CD4-positive, alpha-beta T cell treated with Interleukin-1 beta for 1 hour (primary cell): ENCODE measurements at regions not wholly inside any gene's neighbourhood (a gene's known extent, or its start where the extent isn't known, plus 50 kb on each side); places are given as distances from the start of the nearest gene placed in this dataset.
A peak's percentile ranks its signal among the peaks of the same experiment; 100 is the strongest.
"Not testable (repeated sequence)": the region's sequence is repeated elsewhere in the genome, so short reads cannot be mapped to it uniquely, and the experiment has no call there.

ENCODE experiments used
- DNase-seq, 2 donors: peaks; one replicate each; pipeline ENCODE4 v3.0.0-alpha.2; 2020 to 2022

GRCh38 chr2:55124682-55125081 lies 74.4 kb upstream of the RTN4 start:
- not testable (repeated sequence) for DNase-seq

- DNase-seq: no peak
Observed at GRCh38 chr2:55123851-55124269, 73.6 kb upstream of the RTN4 start.

- DNase-seq: no peak
Observed at GRCh38 chr2:55120634-55121359, 70.5 kb upstream of the RTN4 start.

DNA sequence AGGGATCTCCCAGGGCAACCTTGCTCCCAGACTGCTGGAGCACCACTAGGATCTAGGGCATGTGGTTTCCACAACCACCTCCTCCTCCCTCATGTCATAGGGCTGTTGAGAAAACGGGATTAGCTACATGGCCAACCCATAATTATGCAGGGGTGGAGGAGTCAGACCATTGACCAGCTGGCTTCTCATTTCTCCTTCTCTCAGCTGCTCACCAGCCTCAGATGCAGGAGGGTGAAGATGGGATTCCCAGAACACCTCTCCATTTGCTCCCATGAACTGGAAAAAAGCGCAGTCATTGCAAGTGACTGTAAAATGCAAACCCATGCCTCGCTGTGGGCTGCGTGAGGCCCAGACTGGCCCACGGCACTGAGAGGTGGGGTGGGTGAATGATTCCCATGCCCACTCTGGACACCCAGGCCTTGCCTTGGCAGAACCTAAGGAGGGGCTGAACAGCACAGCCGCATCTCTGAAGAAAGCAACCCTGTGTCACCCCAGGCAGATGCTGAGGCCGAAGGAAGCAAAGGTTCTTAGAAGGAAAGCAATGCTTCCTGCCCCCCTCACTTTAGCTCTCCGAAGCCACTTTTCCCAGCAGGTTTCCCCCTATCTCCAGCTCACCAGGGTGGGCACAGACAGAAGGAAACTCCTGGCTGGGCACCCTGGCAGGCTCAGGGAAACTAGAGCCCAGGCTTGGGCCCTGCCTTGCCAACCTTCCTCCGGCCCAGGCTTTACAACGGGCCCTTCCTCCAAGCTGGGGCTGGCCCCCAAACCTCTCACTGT lies 69.6 kb upstream of the RTN4 start:
- no peak for DNase-seq

- DNase-seq: no peak
Observed at GRCh38 chr2:55118643-55119083, 68.4 kb upstream of the RTN4 start.

DNA sequence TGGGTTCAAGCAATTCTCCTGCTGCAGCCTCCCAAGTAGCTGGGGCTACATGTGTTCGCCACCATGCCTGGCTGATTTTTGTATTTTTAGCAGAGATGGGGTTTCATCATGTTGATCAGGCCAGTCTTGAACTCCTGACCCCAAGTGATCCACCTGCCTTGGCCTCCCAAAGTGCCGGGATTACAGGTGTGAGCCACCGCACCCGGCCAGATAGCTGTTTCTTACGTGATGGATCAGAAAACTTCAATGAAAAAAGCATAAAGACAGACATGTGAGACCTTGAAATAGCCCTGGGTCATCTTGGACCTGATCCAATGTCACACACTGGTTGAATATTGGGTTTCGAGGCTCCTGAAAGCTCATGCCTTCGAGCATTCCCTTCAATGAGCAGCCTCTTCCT lies 66.7 kb upstream of the RTN4 start:
- no peak for DNase-seq

DNA sequence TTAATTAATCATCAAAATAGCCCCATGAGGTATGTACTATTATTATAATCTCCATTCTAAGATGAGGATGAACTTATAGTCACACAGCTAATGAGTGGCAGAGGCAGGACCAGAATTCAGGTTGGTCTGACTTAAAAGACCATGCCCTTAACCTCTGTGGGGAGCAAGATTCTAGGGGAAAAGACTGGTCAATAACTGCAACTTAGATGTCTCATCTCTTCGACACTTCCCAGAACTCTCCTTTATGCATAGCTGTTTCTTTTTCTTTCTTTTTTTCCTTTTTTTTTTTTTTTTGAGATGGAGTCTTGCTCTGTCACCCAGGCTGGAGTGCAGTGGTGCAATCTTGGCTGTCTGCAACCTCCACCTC lies 66.3 kb upstream of the RTN4 start:
- no peak for DNase-seq

DNA sequence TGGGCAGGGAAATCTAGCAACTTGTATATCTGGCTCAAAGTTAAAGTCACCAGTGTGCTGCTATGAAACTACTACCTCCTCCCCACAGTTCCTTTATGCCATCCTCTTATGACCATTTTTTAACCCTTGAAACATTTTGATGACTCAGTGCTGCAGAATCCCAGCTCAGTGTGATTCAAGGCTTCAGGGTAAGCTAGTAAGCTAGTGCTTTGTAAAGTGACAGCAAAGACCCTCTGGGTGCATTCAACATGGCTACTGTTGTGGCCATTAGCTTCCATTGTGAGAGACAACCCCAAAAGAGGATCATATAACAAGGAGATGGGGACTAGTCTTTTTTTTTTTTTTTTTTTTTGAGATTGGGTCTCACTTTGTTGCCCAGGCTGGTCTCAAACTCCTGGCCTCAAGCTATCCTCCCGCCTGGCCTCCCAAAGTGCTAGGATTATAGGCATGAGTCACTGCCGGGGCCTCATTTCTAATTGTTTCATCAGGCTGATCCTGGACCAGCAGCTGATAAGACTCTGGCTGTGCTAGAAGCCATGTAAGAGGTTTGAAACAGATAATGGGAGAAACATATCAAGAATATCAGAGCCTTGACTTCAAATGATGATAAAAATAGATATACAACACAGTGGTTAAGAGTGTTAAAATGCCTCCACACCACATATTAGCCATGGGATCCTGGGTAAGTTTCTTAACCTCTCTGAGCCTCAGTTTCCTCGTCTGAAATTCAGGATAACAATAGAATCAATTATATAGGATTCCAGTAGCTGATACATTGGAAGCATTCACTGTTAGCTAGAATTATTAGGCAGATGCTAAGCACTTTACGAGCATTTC lies 65.7 kb upstream of the RTN4 start:
- DNase-seq: no peak

- no peak for DNase-seq
Observed at GRCh38 chr2:55114597-55114996, 64.3 kb upstream of the RTN4 start.

GRCh38 chr2:55114082-55114481 lies 63.8 kb upstream of the RTN4 start:
- no peak for DNase-seq

- no peak for DNase-seq
Observed at GRCh38 chr2:55112229-55113031, 62.2 kb upstream of the RTN4 start.

- DNase-seq: peak in 1 of 2 donors; percentile 66
Observed at GRCh38 chr2:55111570-55112228, 61.4 kb upstream of the RTN4 start.

- DNase-seq: no peak
Observed at GRCh38 chr2:55111230-55111569, 60.9 kb upstream of the RTN4 start.

DNA sequence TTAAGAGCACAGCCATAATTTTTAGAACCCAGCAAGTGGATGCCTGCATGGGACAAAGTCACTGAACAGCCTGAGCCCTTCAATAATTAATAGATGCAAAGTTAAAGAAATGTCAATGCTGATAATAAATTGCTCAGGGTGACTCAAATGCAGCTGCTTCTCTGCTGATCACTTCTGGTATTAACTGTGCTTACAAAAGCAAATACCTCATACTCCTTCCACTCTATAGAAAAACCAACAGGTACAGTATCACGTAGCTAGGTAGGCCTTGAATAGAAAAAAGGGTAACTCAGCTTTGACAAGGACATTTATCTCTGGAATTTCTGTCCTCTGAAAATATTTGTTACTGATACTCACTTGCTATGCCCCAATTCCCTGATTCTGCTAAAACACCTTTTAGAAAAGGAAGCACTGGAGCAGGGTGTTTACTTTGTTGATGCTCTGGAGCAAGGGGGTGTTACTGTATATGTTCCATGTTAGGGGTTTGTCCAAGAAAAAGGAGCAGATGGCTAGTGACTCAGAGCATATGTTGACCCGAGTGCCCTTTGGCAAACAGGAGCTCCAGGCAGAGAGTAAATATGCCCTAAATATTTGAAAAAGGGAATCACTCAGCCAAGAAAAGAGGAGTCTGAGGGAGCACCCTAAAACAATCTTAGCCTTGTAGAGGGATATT lies 59.1 kb upstream of the RTN4 start:
- DNase-seq: no peak

- no peak for DNase-seq
Observed at GRCh38 chr2:55108456-55109160, 58.4 kb upstream of the RTN4 start.

DNA sequence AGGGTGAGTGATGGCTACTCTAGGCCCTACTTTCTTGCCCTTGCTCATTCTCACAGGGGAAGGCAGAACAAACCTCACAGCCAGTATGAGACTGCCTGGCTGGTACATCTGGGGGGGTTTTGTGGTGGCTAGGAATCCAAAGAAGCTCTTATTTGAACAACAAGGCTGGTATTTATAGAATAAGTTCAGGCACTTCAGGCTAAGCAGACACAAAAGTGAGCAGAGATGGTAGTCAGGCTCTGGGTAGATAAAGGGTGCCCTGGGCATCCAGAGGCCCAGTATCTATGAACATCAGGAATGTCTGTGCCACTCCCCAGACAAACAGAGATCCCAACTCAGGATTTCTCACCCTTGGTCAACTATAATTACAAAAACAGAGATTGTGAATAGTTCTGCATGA lies 57.2 kb upstream of the RTN4 start:
- DNase-seq: no peak

- no peak for DNase-seq
Observed at GRCh38 chr2:55106148-55106547, 55.9 kb upstream of the RTN4 start.

DNA sequence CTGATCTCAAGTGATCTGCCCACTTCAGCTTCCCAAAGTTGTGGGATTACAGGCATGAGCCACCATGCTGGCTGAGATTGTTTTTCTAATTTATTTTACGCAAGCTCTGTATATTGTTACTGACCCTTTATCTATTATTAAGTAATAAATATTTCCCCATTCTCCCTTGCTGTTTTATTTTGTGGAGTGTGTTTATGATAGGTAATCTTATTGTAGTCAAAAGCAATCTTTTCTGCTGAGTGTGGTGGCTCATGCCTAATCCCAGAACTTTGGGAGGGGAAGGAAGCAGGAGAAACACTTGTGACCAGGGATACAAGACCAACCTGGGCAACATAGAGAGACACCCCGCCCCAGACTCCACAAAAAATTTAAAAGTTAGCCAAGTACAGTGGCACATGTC lies 55.2 kb upstream of the RTN4 start:
- DNase-seq: no peak

DNA sequence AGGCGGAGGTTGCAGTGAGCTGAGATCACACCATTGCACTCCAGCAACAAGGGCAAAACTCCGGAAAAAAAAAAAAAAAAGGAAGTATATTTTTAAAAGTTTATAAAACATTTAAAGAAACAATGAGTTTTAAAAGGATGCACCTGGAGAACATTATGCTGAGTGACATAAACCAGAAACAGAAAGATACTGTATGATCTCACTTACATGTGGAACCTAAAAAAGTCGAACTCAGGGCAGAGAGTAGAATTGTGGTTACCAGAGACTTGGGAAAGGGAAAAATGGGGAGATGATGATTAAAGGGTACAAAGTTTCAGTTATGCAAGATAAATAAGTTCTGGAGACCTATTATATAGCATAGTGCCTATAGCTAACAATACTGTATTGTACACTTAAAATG lies 52.8 kb upstream of the RTN4 start:
- no peak for DNase-seq

DNA sequence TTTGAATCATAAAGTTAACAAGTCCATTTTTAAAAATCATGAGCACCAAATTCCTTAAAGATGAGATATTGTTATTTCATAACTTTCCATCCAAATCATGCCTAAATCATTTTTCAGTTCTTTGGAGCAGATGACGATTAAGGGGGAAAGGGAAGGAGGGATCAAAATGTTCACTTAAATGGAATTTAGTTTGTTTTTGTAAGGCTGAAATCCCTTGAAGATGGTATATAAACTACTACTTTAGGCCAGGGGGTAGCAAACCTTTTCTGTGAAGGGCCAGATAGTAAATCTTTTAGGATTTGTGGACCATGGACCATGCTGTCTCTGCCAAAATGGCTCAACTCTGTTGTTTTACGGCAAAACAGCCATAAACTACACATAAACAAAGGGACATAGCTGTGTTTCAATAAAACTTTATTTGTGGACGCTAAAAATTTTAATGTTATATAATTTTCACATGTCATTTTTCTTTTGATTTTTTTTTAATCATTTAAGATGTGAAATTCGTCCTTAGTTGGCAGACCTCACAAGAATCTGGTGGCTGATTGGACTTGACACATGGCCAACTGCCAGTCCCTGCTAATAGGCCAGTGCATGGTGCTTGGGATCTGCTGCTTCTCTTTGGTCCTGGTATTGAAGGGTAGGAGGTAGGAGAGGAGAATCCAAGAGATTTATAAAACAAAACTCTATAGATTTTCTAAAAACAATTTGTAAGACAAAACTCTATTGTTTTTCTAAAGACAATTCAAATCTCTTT lies 52.0 kb upstream of the RTN4 start:
- no peak for DNase-seq
